ENCODE measurements at regions not wholly inside any gene's neighbourhood (a gene's known extent, or its start where the extent isn't known, plus 50 kb on each side); places are given as distances from the start of the nearest gene placed in this dataset.

DNA sequence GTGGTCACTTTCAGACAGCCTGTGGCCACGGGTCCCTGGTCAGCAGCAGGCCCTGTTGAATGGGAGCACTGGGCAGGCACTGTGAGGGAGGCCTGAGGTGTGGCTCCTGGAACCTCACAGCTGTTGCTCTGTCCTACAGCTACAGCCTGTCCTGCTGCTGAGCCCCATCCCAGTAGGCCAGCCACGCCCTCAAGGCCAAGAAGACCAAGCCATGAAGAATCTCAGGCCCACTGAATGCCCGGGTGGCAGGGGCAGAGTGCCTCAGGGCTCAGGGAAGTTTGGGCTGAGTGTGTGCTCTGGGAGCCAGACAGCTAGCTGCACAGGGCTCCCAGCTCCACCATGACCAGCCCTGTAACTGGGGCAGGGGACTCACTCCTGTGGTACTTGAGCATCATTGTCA, 363.5 kb upstream of the NUPR2 start:
- Histone ChIP-seq H3K36me3 (ENCODE audit: control insufficient read depth in 2 of 4, insufficient read depth in 4 of 4, low read length in 3 of 4) (no peaks in the 10 kb centered on the region; a peak in 1 of 8 replicates), H4K8ac (ENCODE audit: extremely low read depth, insufficient read depth, low read length) (no peak overlapping the region), H3K27ac (ENCODE audit: low read depth, low read length) (no peak overlapping the region), H3K9me3 (ENCODE audit: insufficient read depth in 2 of 2, low read depth in 1 of 2, low read length in 1 of 2) (peaks cover 62 to 91% of the 10 kb centered on the region in 2 experiments), H4K91ac (replicated peaks; ENCODE audit: insufficient read length, low read length) (no peak overlapping the region), H3K23me2 (ENCODE audit: low read depth, low read length) (no peaks in the 10 kb centered on the region), H3K27me3 (replicated peaks in 1 of 4; ENCODE audit: control insufficient read depth in 3 of 4, extremely low read depth in 1 of 4, insufficient read depth in 3 of 4, low read length in 3 of 4) (no peaks in the 10 kb centered on the region), H4K20me1 (replicated peaks in 1 of 2; ENCODE audit: control insufficient read depth in 1 of 2, insufficient read depth in 2 of 2, low read length in 2 of 2) (no peaks in the 10 kb centered on the region), H3K79me1 (ENCODE audit: low read depth, low read length) (no peaks in the 10 kb centered on the region), H3K56ac (replicated peaks; ENCODE audit: insufficient read length, low read depth, low read length) (no peak overlapping the region), H3K4me2 (ENCODE audit: insufficient read depth in 1 of 2, low read depth in 2 of 2, low read length in 2 of 2) (no peak overlapping the region), H3K23ac (ENCODE audit: insufficient read length) (no peak overlapping the region), H3K4me1 (replicated peaks in 1 of 4; ENCODE audit: control insufficient read depth in 3 of 4, insufficient read depth in 4 of 4, low read length in 3 of 4) (no peaks in the 10 kb centered on the region), H3K18ac (ENCODE audit: extremely low read depth, low read length) (no peak overlapping the region), H2BK120ac (replicated peaks; ENCODE audit: low read depth, low read length) (no peak overlapping the region), H2BK20ac (ENCODE audit: low read length) (no peak overlapping the region), H3K9ac (replicated peaks in 1 of 4; ENCODE audit: extremely low read depth in 1 of 4, low read depth in 3 of 4, low read length in 3 of 4) (no peak overlapping the region), H3K14ac (ENCODE audit: insufficient read length) (no peak overlapping the region), H2BK12ac (ENCODE audit: low read depth, low read length) (no peak overlapping the region), H4K5ac (ENCODE audit: insufficient read length, low read depth, low read length) (no peak overlapping the region), H2BK5ac (ENCODE audit: low read depth, low read length) (no peak overlapping the region), H2AK5ac (ENCODE audit: low read depth, low read length) (no peak overlapping the region), H3K79me2 (ENCODE audit: control insufficient read depth in 1 of 2, insufficient read depth in 2 of 2, low read length in 2 of 2) (no peaks in the 10 kb centered on the region), H3K4ac (replicated peaks; ENCODE audit: insufficient read length, low read depth, low read length) (no peak overlapping the region), H2BK15ac (ENCODE audit: low read length) (no peak overlapping the region), H3K4me3 (ENCODE audit: extremely low read depth in 1 of 4, insufficient read depth in 2 of 4, low read depth in 3 of 4, low read length in 4 of 4) (no peak overlapping the region), H2AFZ (ENCODE audit: low read length) (no peak overlapping the region)
- WGBS, 2 experiments (ENCODE audit: extremely low coverage in 1 of 2, insufficient coverage in 1 of 2, insufficient read length in 1 of 2, insufficient replicate concordance in 2 of 2, low coverage in 1 of 2, low lambda C conversion rate in 2 of 2, missing lambda C conversion rate in 1 of 2): 82% methylated on average over 3 of the region's 3 CpGs; no CpG with 5 or more reads in 1 of the 2 experiments
- DNase-seq (ENCODE audit: low read depth in 1 of 2, low spot score in 2 of 2) (no peak), FAIRE-seq (no peak)
- ChIA-PET CTCF (ENCODE audit: partially characterized antibody) (no interaction called here), POLR2A (ENCODE audit: partially characterized antibody) (no interaction called here)
- TF ChIP-seq E2F6 (IDR thresholded peaks at IDR 0.05): no peak
- TF ChIP-seq RNF2 (IDR thresholded peaks at IDR 0.05; ENCODE audit: borderline replicate concordance, low read depth, low read length, missing control alignments, poor library complexity, severe bottlenecking): no peak
- no peak for TF ChIP-seq ASH2L (IDR thresholded peaks at IDR 0.05; ENCODE audit: low read length)
- no peak for TF ChIP-seq ATF3 (IDR thresholded peaks at IDR 0.05; ENCODE audit: insufficient read depth, low read depth, low read length)
- TF ChIP-seq MAFK (IDR thresholded peaks at IDR 0.05; ENCODE audit: low read depth, low read length): no peak
- no peak for TF ChIP-seq POU5F1 (IDR thresholded peaks at IDR 0.05; ENCODE audit: low read depth, low read length)
- TF ChIP-seq SP1 (IDR thresholded peaks at IDR 0.05; ENCODE audit: low read depth, low read length): no peak
- TF ChIP-seq SP4 (IDR thresholded peaks at IDR 0.05; ENCODE audit: low read length): no peak
- TF ChIP-seq TEAD4 (IDR thresholded peaks at IDR 0.05; ENCODE audit: low read depth, low read length): no peak
- TF ChIP-seq SIRT6 (IDR thresholded peaks at IDR 0.05; ENCODE audit: low read length): no peak
- no peak for TF ChIP-seq EP300 (IDR thresholded peaks at IDR 0.05; ENCODE audit: borderline replicate concordance in 1 of 2, low read depth in 2 of 2, low read length in 2 of 2)
- no peak for TF ChIP-seq CHD1 (IDR thresholded peaks at IDR 0.05; ENCODE audit: low read depth, low read length)
- TF ChIP-seq HDAC6 (IDR thresholded peaks at IDR 0.05; ENCODE audit: low read depth, low read length): no peak
- TF ChIP-seq SP2 (IDR thresholded peaks at IDR 0.05; ENCODE audit: low read length): no peak
- no peak for TF ChIP-seq YY1 (IDR thresholded peaks at IDR 0.05; ENCODE audit: low read depth, low read length)

All from H1 (cell line).